Loucy (cell line): ENCODE measurements at regions not wholly inside any gene's neighbourhood (a gene's known extent, or its start where the extent isn't known, plus 50 kb on each side); places are given as distances from the start of the nearest gene placed in this dataset.

Experiments
- H2AFZ ChIP-seq: fragments of 200-600 bp; sonication (generic); 2 replicates; pipeline ENCODE4 v1.6.0; 2016; ENCODE audit warnings: antibody characterized with exemption, mild to moderate bottlenecking, low read length, moderate library complexity
- H3F3A ChIP-seq: fragments of 200-600 bp; 2 replicates; pipeline ENCODE4 v1.6.0; 2016; ENCODE audit warnings: antibody characterized with exemption, low read depth, mild to moderate bottlenecking
- H3K27me3 ChIP-seq: fragments of 200-600 bp; sonication (generic); 2 replicates; pipeline ENCODE4 v1.6.1; 2014; ENCODE audit warnings: low read length, mild to moderate bottlenecking; ENCODE audit not compliant: insufficient read depth, poor library complexity, severe bottlenecking
- H3K36me3 ChIP-seq: fragments of 200-600 bp; sonication (generic); 2 replicates; pipeline ENCODE4 v1.6.1; 2016; ENCODE audit warnings: low read length; ENCODE audit not compliant: insufficient read depth
- H3K4me1 ChIP-seq: fragments of 200-600 bp; sonication (generic); 2 replicates; pipeline ENCODE4 v1.5.1; 2014; ENCODE audit warnings: low read length, mild to moderate bottlenecking; ENCODE audit not compliant: insufficient read depth, poor library complexity, severe bottlenecking
- H3K4me2 ChIP-seq: fragments of 200-600 bp; sonication (generic); 2 replicates; pipeline ENCODE4 v1.6.0; 2014; ENCODE audit warnings: antibody characterized with exemption, low read length, low read depth, mild to moderate bottlenecking; ENCODE audit not compliant: poor library complexity, severe bottlenecking
- H3K4me3 ChIP-seq: fragments of 200-600 bp; sonication (generic); 2 replicates; pipeline ENCODE4 v1.5.1; 2014; ENCODE audit warnings: low read length, mild to moderate bottlenecking, mixed read lengths; ENCODE audit not compliant: poor library complexity, severe bottlenecking
- H3K79me2 ChIP-seq: fragments of 200-600 bp; sonication (generic); 2 replicates; pipeline ENCODE4 v1.6.1; 2014; ENCODE audit warnings: low read length; ENCODE audit not compliant: insufficient read depth
- H3K9ac ChIP-seq: fragments of 200-600 bp; sonication (generic); 2 replicates; pipeline ENCODE4 v1.6.0; 2014; ENCODE audit warnings: mild to moderate bottlenecking, low read depth, low read length, moderate library complexity; ENCODE audit not compliant: poor library complexity, severe bottlenecking
- H3K9me2 ChIP-seq: fragments of 200-600 bp; sonication (generic); replicated peaks from 2 replicates; pipeline ENCODE4 v1.6.1; 2016; ENCODE audit warnings: low read depth, low read length, mixed read lengths
- H3K9me3 ChIP-seq: fragments of 200-600 bp; sonication (generic); 2 replicates; pipeline ENCODE4 v1.6.1; 2014; ENCODE audit warnings: mild to moderate bottlenecking, antibody characterized with exemption, low read length, low read depth; ENCODE audit not compliant: insufficient read depth
- H4K20me1 ChIP-seq: fragments of 200-600 bp; sonication (generic); 2 replicates; pipeline ENCODE4 v1.6.0; 2014; ENCODE audit warnings: antibody characterized with exemption, low read length, mild to moderate bottlenecking; ENCODE audit not compliant: insufficient read depth, poor library complexity, severe bottlenecking
- CTCF ChIP-seq: fragments of 200-600 bp; sonication (generic); conservative IDR thresholded peaks from 2 replicates; pipeline ENCODE4 v1.5.1; 2014; ENCODE audit warnings: mild to moderate bottlenecking, antibody characterized with exemption, low read length
- EZH2phosphoT487 ChIP-seq: fragments of 200-600 bp; IDR thresholded peaks from 2 replicates; pipeline ENCODE4 v1.6.1; 2018; ENCODE audit warnings: antibody characterized with exemption, mild to moderate bottlenecking, moderate library complexity, borderline replicate concordance

- no peak overlapping the region for H2AFZ ChIP-seq
- H3K9me3 ChIP-seq, result no peaks in the 10 kb centered on the region
- H3K4me1 ChIP-seq, result no peaks in the 10 kb centered on the region
- no peak overlapping the region for H3K9ac ChIP-seq
- no peaks in the 10 kb centered on the region for H3K36me3 ChIP-seq
- no peaks in the 10 kb centered on the region for H3K79me2 ChIP-seq
- H3F3A ChIP-seq, result no peaks in the 10 kb centered on the region
- H3K4me3 ChIP-seq, result no peak overlapping the region
- no peaks in the 10 kb centered on the region for H4K20me1 ChIP-seq
- no peaks in the 10 kb centered on the region for H3K27me3 ChIP-seq
- no peak for TF ChIP-seq CTCF
- TF ChIP-seq EZH2phosphoT487, result no peak
- H3K4me2 ChIP-seq, result no peak overlapping the region
- no peaks in the 10 kb centered on the region for H3K9me2 ChIP-seq
Measured at GRCh38 chr13:95355494-95355893, 54.2 kb upstream of the ABCC4 start.

DNA sequence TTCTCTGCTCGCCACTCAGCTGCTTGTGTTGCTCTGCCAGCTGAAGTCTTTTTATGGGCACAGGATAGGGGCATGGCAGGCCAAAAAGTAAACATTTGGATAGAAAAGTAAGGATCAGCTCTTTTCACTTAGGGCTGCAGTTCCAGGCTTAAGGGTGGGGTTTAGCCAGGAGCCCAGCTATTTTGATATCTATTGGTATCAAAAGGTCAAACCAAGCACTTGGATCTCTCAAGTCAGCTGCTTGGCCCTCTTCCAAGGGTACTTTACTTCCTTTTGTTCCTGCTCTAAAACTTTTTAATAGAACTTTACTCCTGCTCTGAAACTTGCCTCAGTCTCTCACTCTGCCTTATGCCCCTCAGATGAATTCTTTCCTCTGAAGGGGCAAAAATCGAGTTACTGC, 55.7 kb upstream of the ABCC4 start:
- Histone ChIP-seq H3K4me3 (no peak overlapping the region), H3K4me1 (no peaks in the 10 kb centered on the region), H4K20me1 (no peaks in the 10 kb centered on the region), H3F3A (no peaks in the 10 kb centered on the region), H3K36me3 (no peaks in the 10 kb centered on the region), H3K27me3 (no peaks in the 10 kb centered on the region), H3K9ac (no peak overlapping the region), H3K9me3 (no peaks in the 10 kb centered on the region), H3K79me2 (no peaks in the 10 kb centered on the region), H2AFZ (no peak overlapping the region), H3K4me2 (no peak overlapping the region), H3K9me2 (no peaks in the 10 kb centered on the region)
- TF ChIP-seq CTCF (no peak), EZH2phosphoT487 (no peak)

GRCh38 chr13:95357875-95358274, 56.6 kb upstream of the ABCC4 start:
- Histone ChIP-seq H2AFZ (no peak overlapping the region), H3K4me3 (no peak overlapping the region), H3K79me2 (no peaks in the 10 kb centered on the region), H3K27me3 (no peaks in the 10 kb centered on the region), H3K4me1 (no peaks in the 10 kb centered on the region), H3F3A (no peaks in the 10 kb centered on the region), H4K20me1 (no peaks in the 10 kb centered on the region), H3K9me3 (no peaks in the 10 kb centered on the region), H3K36me3 (no peaks in the 10 kb centered on the region), H3K4me2 (no peak overlapping the region), H3K9me2 (no peaks in the 10 kb centered on the region), H3K9ac (no peak overlapping the region)
- TF ChIP-seq CTCF (no peak), EZH2phosphoT487 (no peak)
